ENCODE measurements at regions not wholly inside any gene's neighbourhood (a gene's known extent, or its start where the extent isn't known, plus 50 kb on each side); places are given as distances from the start of the nearest gene placed in this dataset.

DNA sequence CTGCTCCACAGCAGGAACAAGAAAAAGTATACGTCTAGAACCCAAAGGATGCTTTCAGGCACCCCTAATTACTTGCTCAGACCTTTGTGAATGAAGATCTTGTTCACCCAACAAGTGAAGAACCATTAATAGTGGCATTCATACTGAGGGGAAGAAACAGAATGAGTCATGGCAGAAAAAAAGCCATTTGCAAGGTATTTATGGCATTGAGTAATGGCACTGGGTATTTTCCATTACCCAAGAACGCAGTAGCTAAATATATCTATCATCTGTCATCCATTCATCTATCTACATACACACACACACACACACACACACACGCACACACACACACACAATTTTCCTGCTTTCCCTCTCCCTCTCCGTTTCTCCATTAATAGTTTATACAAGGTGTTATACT is 56.4 kb upstream of the XIRP2 start:
- TF ChIP-seq YY1 (IDR thresholded peaks at IDR 0.05; ENCODE audit: low read depth) (no peak), EP300 (IDR thresholded peaks at IDR 0.05; ENCODE audit: borderline replicate concordance) (no peak), TEAD4 (IDR thresholded peaks at IDR 0.05) (no peak), EGR1 (IDR thresholded peaks at IDR 0.05) (no peak), TAF1 (IDR thresholded peaks at IDR 0.05; ENCODE audit: low read depth) (no peak)

GRCh38 chr2:166825914-166826313 is 62.4 kb upstream of the XIRP2 start:
- no peak for TF ChIP-seq CREB1 (IDR thresholded peaks at IDR 0.05; ENCODE audit: low read depth)
- no peak for TF ChIP-seq NFIC (IDR thresholded peaks at IDR 0.05)
- no peak for TF ChIP-seq EGR1 (IDR thresholded peaks at IDR 0.05)
- TF ChIP-seq ZBTB7A (IDR thresholded peaks at IDR 0.05; ENCODE audit: low read depth): no peak
- no peak for TF ChIP-seq MAX (IDR thresholded peaks at IDR 0.05)
- TF ChIP-seq RAD21 (IDR thresholded peaks at IDR 0.05; ENCODE audit: low read depth): no peak
- no peak for TF ChIP-seq REST (IDR thresholded peaks at IDR 0.05; ENCODE audit: low read depth)
- TF ChIP-seq TEAD4 (IDR thresholded peaks at IDR 0.05): no peak
- TF ChIP-seq USF1 (IDR thresholded peaks at IDR 0.05): no peak
- TF ChIP-seq YY1 (IDR thresholded peaks at IDR 0.05; ENCODE audit: low read depth): no peak
- TF ChIP-seq TCF12 (IDR thresholded peaks at IDR 0.05; ENCODE audit: low read depth): no peak
- TF ChIP-seq TAF1 (IDR thresholded peaks at IDR 0.05; ENCODE audit: low read depth): no peak
- TF ChIP-seq FOXM1 (IDR thresholded peaks at IDR 0.05; ENCODE audit: borderline replicate concordance, low read depth): no peak
- no peak for TF ChIP-seq EP300 (IDR thresholded peaks at IDR 0.05; ENCODE audit: borderline replicate concordance)
- no peak for TF ChIP-seq CEBPB (IDR thresholded peaks at IDR 0.05)

DNA sequence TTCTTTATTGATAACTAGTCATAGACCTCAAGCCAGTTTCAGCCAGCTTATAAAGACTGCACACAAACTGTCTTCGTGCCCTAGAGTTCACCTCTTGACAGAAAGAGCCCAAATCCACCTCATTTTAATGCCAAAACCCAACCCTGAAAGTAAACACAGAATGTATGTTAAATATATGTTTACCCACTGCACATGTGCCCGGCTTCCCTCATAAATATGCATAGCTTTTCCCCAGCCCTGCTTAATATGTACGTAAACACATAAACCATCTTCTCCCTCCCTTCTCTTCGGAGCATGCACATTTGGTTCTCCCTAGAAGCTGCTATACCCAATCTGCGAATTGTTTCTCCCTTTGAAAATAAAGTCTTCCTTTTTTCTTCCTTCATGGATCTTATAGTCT is 73.9 kb upstream of the XIRP2 start:
- TF ChIP-seq YY1 (IDR thresholded peaks at IDR 0.05; ENCODE audit: low read depth) (no peak), CREB1 (IDR thresholded peaks at IDR 0.05; ENCODE audit: low read depth) (no peak), NFIC (IDR thresholded peaks at IDR 0.05) (no peak), TEAD4 (IDR thresholded peaks at IDR 0.05) (no peak), FOXM1 (IDR thresholded peaks at IDR 0.05; ENCODE audit: borderline replicate concordance, low read depth) (no peak), CEBPB (IDR thresholded peaks at IDR 0.05) (no peak), TCF12 (IDR thresholded peaks at IDR 0.05; ENCODE audit: low read depth) (no peak), EGR1 (IDR thresholded peaks at IDR 0.05) (no peak), USF1 (IDR thresholded peaks at IDR 0.05) (no peak), TAF1 (IDR thresholded peaks at IDR 0.05; ENCODE audit: low read depth) (no peak), MAX (IDR thresholded peaks at IDR 0.05) (no peak), RAD21 (IDR thresholded peaks at IDR 0.05; ENCODE audit: low read depth) (no peak)

GRCh38 chr2:166812166-166812891 is 76.0 kb upstream of the XIRP2 start:
- TF ChIP-seq CREB1 (IDR thresholded peaks at IDR 0.05; ENCODE audit: low read depth): no peak

- TF ChIP-seq EGR1 (IDR thresholded peaks at IDR 0.05) (no peak), TCF12 (IDR thresholded peaks at IDR 0.05; ENCODE audit: low read depth) (no peak), ZBTB7A (IDR thresholded peaks at IDR 0.05; ENCODE audit: low read depth) (no peak), NFIC (IDR thresholded peaks at IDR 0.05) (no peak), TEAD4 (IDR thresholded peaks at IDR 0.05) (no peak), FOXM1 (IDR thresholded peaks at IDR 0.05; ENCODE audit: borderline replicate concordance, low read depth) (no peak), TAF1 (IDR thresholded peaks at IDR 0.05; ENCODE audit: low read depth) (no peak), CREB1 (IDR thresholded peaks at IDR 0.05; ENCODE audit: low read depth) (no peak), RAD21 (IDR thresholded peaks at IDR 0.05; ENCODE audit: low read depth) (no peak), YY1 (IDR thresholded peaks at IDR 0.05; ENCODE audit: low read depth) (no peak), MAX (IDR thresholded peaks at IDR 0.05) (no peak), USF1 (IDR thresholded peaks at IDR 0.05) (no peak), EP300 (IDR thresholded peaks at IDR 0.05; ENCODE audit: borderline replicate concordance) (no peak), REST (IDR thresholded peaks at IDR 0.05; ENCODE audit: low read depth) (no peak), CEBPB (IDR thresholded peaks at IDR 0.05) (no peak)
Observed at GRCh38 chr2:166805753-166806152, 82.5 kb upstream of the XIRP2 start.

Data from Ishikawa (cell line).